HEK293 (cell line): ENCODE measurements at regions not wholly inside any gene's neighbourhood (a gene's known extent, or its start where the extent isn't known, plus 50 kb on each side); places are given as distances from the start of the nearest gene placed in this dataset.

ENCODE experiments used
- CTCF ChIA-PET: fragments of 350-600 bp; formaldehyde crosslinking; extraction: SDS; loops from one replicate; lab custom pipeline; 2021; ENCODE audit warnings: antibody characterized with exemption; lab: Yijun Ruan, JAX
- POLR2A ChIA-PET: fragments of 300-600 bp; formaldehyde crosslinking; extraction: SDS; loops from one replicate; lab custom pipeline; 2020; ENCODE audit warnings: antibody characterized with exemption, inconsistent platforms; lab: Yijun Ruan, JAX
- H3K27ac ChIP-seq: fragments of 200-500 bp; sonication (Bioruptor generic); 2 replicates; pipeline ENCODE4 v1.5.1; 2014; ENCODE audit warnings: low read depth, low read length, control low read depth, inconsistent platforms; ENCODE audit errors: extremely low read depth
- H3K36me3 ChIP-seq, 2 experiments: fragments of 200-500 bp in 1 of 2; sonication (Bioruptor generic) in 1 of 2; 1 replicate in 1 of 2; 2 replicates in 1 of 2; pipeline ENCODE4 v1.5.1; 2014 to 2017; ENCODE audit warnings: inconsistent platforms in 2 of 2, low read length in 2 of 2; ENCODE audit not compliant: control insufficient read depth in 2 of 2, insufficient read depth in 1 of 2
- H3K4me1 ChIP-seq: fragments of 200-500 bp; sonication (Bioruptor generic); 2 replicates; pipeline ENCODE4 v1.5.1; 2014; ENCODE audit warnings: mild to moderate bottlenecking, low read length, inconsistent platforms; ENCODE audit not compliant: control insufficient read depth, insufficient read depth
- H3K4me3 ChIP-seq: 2 replicates; pipeline ENCODE4 v1.5.1; 2011; ENCODE audit warnings: low read depth, mild to moderate bottlenecking, control low read depth, low read length, moderate library complexity
- H3K9me3 ChIP-seq: fragments of 200-500 bp; sonication (Bioruptor generic); 2 replicates; pipeline ENCODE4 v1.5.1; 2014; ENCODE audit warnings: low read depth, low read length, inconsistent platforms; ENCODE audit not compliant: control insufficient read depth, insufficient read depth
- BCL11A ChIP-seq: fragments of 450-650 bp; formaldehyde crosslinking; IDR thresholded peaks from 2 replicates; pipeline ENCODE4 v1.5.1; 2016; ENCODE audit warnings: low read depth, missing biosample characterization, missing genetic modification characterization
- CTCF ChIP-seq: fragments of 450-650 bp; formaldehyde crosslinking; IDR thresholded peaks from 2 replicates; pipeline ENCODE4 v1.5.1; 2016; ENCODE audit warnings: missing biosample characterization, missing genetic modification characterization
- GLI2 ChIP-seq: fragments of 450-650 bp; formaldehyde crosslinking; IDR thresholded peaks from 2 replicates; pipeline ENCODE4; 2017; ENCODE audit warnings: missing biosample characterization, missing genetic modification characterization, low read depth, borderline replicate concordance
- KLF16 ChIP-seq: fragments of 450-650 bp; formaldehyde crosslinking; IDR thresholded peaks from 2 replicates; pipeline ENCODE4 v1.5.1; 2017; ENCODE audit warnings: missing biosample characterization, missing genetic modification characterization
- ZBTB11 ChIP-seq: fragments of 450-650 bp; formaldehyde crosslinking; conservative IDR thresholded peaks from 2 replicates; pipeline ENCODE4 v1.5.1; 2016; ENCODE audit warnings: low read depth, missing biosample characterization, missing genetic modification characterization
- ZBTB21 ChIP-seq: fragments of 450-650 bp; formaldehyde crosslinking; IDR thresholded peaks from 2 replicates; pipeline ENCODE4 v1.5.1; 2017; ENCODE audit warnings: missing biosample characterization, missing genetic modification characterization
- ZNF112 ChIP-seq: fragments of 450-650 bp; formaldehyde crosslinking; IDR thresholded peaks from 2 replicates; pipeline ENCODE4 v1.5.0; 2017; ENCODE audit warnings: missing biosample characterization, missing genetic modification characterization
- ZNF148 ChIP-seq: fragments of 450-650 bp; formaldehyde crosslinking; IDR thresholded peaks from 2 replicates; pipeline ENCODE4 v1.5.0; 2017; ENCODE audit warnings: missing biosample characterization, missing genetic modification characterization, borderline replicate concordance
- ZNF335 ChIP-seq: fragments of 450-650 bp; formaldehyde crosslinking; conservative IDR thresholded peaks from 2 replicates; pipeline ENCODE4 v1.5.1; 2016; ENCODE audit warnings: missing biosample characterization, missing genetic modification characterization
- ZNF426 ChIP-seq: fragments of 450-650 bp; formaldehyde crosslinking; IDR thresholded peaks from 2 replicates; pipeline ENCODE4 v1.5.1; 2017; ENCODE audit warnings: missing biosample characterization, missing genetic modification characterization, mild to moderate bottlenecking, inconsistent platforms, moderate library complexity
- ZNF488 ChIP-seq: fragments of 450-650 bp; formaldehyde crosslinking; IDR thresholded peaks from 2 replicates; pipeline ENCODE4 v1.5.1; 2016; ENCODE audit warnings: missing biosample characterization, missing genetic modification characterization
- ZNF510 ChIP-seq: fragments of 450-650 bp; formaldehyde crosslinking; IDR thresholded peaks from 2 replicates; pipeline ENCODE4 v1.5.1; 2018; ENCODE audit warnings: mild to moderate bottlenecking, missing genetic modification characterization, missing biosample characterization; ENCODE audit not compliant: insufficient replicate concordance
- ZNF560 ChIP-seq: fragments of 450-650 bp; formaldehyde crosslinking; IDR thresholded peaks from 2 replicates; pipeline ENCODE4 v1.5.1; 2017; ENCODE audit warnings: missing biosample characterization, missing genetic modification characterization, borderline replicate concordance
- ZNF571 ChIP-seq: fragments of 450-650 bp; formaldehyde crosslinking; IDR thresholded peaks from 2 replicates; pipeline ENCODE4 v1.5.0; 2017; ENCODE audit warnings: missing biosample characterization, missing genetic modification characterization
- ZNF624 ChIP-seq: fragments of 450-650 bp; formaldehyde crosslinking; IDR thresholded peaks from 2 replicates; pipeline ENCODE4 v1.5.1; 2017; ENCODE audit warnings: missing biosample characterization, missing genetic modification characterization
- ZNF658 ChIP-seq: fragments of 450-650 bp; formaldehyde crosslinking; IDR thresholded peaks from 2 replicates; pipeline ENCODE4; 2016; ENCODE audit warnings: missing biosample characterization, missing genetic modification characterization
- ZSCAN18 ChIP-seq: fragments of 450-650 bp; formaldehyde crosslinking; IDR thresholded peaks from 2 replicates; pipeline ENCODE4 v1.5.1; 2016; ENCODE audit warnings: missing biosample characterization, missing genetic modification characterization
- TF ChIP-seq, protein P1 (sequence below): fragments of 450-650 bp; formaldehyde crosslinking; IDR thresholded peaks from 2 replicates; pipeline ENCODE4 v1.5.1; 2016; ENCODE audit warnings: missing biosample characterization, missing genetic modification characterization
- TF ChIP-seq, protein P2 (sequence below): fragments of 450-650 bp; formaldehyde crosslinking; IDR thresholded peaks from 2 replicates; pipeline ENCODE4 v1.5.1; 2016; ENCODE audit warnings: missing biosample characterization, missing genetic modification characterization
- TF ChIP-seq, protein P3 (sequence below): fragments of 450-650 bp; formaldehyde crosslinking; IDR thresholded peaks from 2 replicates; pipeline ENCODE4 v1.5.1; 2017; ENCODE audit warnings: missing biosample characterization, missing genetic modification characterization

DNA sequence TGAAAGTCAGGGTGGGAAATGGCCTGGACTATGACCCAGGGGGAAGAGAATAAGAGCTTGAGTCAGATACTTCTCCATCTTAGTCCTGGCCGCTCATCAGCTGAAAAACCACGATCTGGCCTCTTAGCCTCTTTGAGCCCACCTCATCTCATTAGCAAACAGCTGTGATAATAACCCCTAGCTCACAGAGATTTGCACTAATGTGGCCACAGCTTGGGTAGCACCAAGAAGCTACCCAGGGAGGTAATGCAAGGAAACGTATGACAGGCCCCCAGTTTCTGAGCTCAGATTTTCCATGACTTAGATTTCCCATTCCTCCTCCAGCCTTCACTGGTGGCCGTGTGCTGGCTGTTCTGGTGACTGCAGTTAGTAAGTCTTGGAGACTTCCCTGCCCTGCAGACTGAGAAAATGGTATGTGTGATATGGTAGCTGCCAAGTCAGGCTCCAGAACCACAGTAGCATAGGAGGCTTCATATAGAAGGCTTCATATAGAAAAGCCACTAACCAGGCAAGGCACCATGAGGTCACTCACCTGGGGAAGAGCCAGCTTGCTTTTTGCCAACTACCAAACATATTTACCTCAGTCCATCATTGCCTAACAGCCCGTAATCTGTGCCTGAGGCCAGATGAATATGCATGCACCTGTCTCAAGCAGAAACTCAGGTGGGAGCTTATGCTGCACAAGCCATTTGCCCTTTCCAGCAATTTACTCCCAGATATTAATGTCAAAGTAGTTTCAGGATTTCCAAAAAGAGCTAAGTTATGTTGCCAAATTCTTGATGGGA lies 51.4 kb upstream of the GABRE start:
- ChIA-PET POLR2A (no interaction called here), CTCF (interaction anchor here (0.6 kb wide), 2 partner anchors 32 to 86 kb away, joined by 3 to 4 read pairs; no protein-coding TSS in a partner anchor)
- no peaks in the 10 kb centered on the region for H3K4me1 ChIP-seq
- no peak for TF ChIP-seq ZNF658 (tag by site-specific recombination)
- no peak for TF ChIP-seq GLI2
- TF ChIP-seq ZNF112 (tag by site-specific recombination): no peak
- TF ChIP-seq ZNF426: no peak
- TF ChIP-seq, protein P1, sequence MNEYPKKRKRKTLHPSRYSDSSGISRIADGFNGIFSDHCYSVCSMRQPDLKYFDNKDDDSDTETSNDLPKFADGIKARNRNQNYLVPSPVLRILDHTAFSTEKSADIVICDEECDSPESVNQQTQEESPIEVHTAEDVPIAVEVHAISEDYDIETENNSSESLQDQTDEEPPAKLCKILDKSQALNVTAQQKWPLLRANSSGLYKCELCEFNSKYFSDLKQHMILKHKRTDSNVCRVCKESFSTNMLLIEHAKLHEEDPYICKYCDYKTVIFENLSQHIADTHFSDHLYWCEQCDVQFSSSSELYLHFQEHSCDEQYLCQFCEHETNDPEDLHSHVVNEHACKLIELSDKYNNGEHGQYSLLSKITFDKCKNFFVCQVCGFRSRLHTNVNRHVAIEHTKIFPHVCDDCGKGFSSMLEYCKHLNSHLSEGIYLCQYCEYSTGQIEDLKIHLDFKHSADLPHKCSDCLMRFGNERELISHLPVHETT: no peak
- no peak for TF ChIP-seq ZNF571
- no peak for TF ChIP-seq ZNF624 (tag by site-specific recombination)
- TF ChIP-seq, protein P2, sequence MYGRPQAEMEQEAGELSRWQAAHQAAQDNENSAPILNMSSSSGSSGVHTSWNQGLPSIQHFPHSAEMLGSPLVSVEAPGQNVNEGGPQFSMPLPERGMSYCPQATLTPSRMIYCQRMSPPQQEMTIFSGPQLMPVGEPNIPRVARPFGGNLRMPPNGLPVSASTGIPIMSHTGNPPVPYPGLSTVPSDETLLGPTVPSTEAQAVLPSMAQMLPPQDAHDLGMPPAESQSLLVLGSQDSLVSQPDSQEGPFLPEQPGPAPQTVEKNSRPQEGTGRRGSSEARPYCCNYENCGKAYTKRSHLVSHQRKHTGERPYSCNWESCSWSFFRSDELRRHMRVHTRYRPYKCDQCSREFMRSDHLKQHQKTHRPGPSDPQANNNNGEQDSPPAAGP (tag by site-specific recombination): no peak
- no peaks in the 10 kb centered on the region; the same call in 1 of the 2 replicates for H3K9me3 ChIP-seq
- no peak overlapping the region for H3K27ac ChIP-seq
- no peaks in the 10 kb centered on the region for H3K36me3 ChIP-seq
- no peak overlapping the region for H3K4me3 ChIP-seq

GRCh38 chrX:152024710-152025109 lies 50.2 kb upstream of the GABRE start:
- no peak overlapping the region for H3K4me3 ChIP-seq
- no peaks in the 10 kb centered on the region for H3K36me3 ChIP-seq
- CTCF ChIA-PET: no interaction called here
- POLR2A ChIA-PET: no interaction called here
- no peaks in the 10 kb centered on the region for H3K9me3 ChIP-seq
- H3K4me1 ChIP-seq: no peaks in the 10 kb centered on the region
- H3K27ac ChIP-seq: no peak overlapping the region
- TF ChIP-seq ZNF488 (tag by site-specific recombination) (no peak), ZBTB11 (tag by site-specific recombination) (no peak), CTCF (no peak), ZBTB21 (tag by site-specific recombination) (no peak), ZNF335 (tag by site-specific recombination) (no peak), ZNF560 (tag by site-specific recombination) (no peak), KLF16 (tag by site-specific recombination) (no peak), ZNF148 (tag by site-specific recombination) (no peak), ZNF510 (tag by site-specific recombination) (no peak), BCL11A (no peak), ZSCAN18 (tag by site-specific recombination) (no peak)
- TF ChIP-seq, protein P3, sequence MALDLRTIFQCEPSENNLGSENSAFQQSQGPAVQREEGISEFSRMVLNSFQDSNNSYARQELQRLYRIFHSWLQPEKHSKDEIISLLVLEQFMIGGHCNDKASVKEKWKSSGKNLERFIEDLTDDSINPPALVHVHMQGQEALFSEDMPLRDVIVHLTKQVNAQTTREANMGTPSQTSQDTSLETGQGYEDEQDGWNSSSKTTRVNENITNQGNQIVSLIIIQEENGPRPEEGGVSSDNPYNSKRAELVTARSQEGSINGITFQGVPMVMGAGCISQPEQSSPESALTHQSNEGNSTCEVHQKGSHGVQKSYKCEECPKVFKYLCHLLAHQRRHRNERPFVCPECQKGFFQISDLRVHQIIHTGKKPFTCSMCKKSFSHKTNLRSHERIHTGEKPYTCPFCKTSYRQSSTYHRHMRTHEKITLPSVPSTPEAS: no peak
